HEK293T (cell line): ENCODE measurements at regions not wholly inside any gene's neighbourhood (a gene's known extent, or its start where the extent isn't known, plus 50 kb on each side); places are given as distances from the start of the nearest gene placed in this dataset.

Experiments
- CTCF ChIA-PET: fragments of 350-600 bp; formaldehyde crosslinking; extraction: SDS; loops from one replicate; lab custom pipeline; 2021; ENCODE audit warnings: antibody characterized with exemption, inconsistent platforms; lab: Yijun Ruan, JAX
- POLR2A ChIA-PET: fragments of 350-600 bp; formaldehyde crosslinking; extraction: SDS; loops from one replicate; lab custom pipeline; 2020; ENCODE audit warnings: antibody characterized with exemption, inconsistent platforms; lab: Yijun Ruan, JAX
- DNase-seq: peaks from one replicate; pipeline ENCODE4 v3.0.0; 2012; ENCODE audit warnings: mixed read lengths; ENCODE audit errors: extremely low spot score
- ARNT ChIP-seq: fragments of 450-650 bp; IDR thresholded peaks from 2 replicates; pipeline ENCODE4 v1.6.1; 2017; ENCODE audit warnings: mild to moderate bottlenecking
- BHLHE40 ChIP-seq: fragments of 450-650 bp; IDR thresholded peaks from 2 replicates; pipeline ENCODE4 v1.6.1; 2016; ENCODE audit warnings: mild to moderate bottlenecking, moderate library complexity, borderline replicate concordance
- CTBP1 ChIP-seq: fragments of 450-650 bp; IDR thresholded peaks from 2 replicates; pipeline ENCODE4 v1.6.1; 2016; ENCODE audit warnings: borderline replicate concordance
- ELF4 ChIP-seq: fragments of 450-650 bp; IDR thresholded peaks from 2 replicates; pipeline ENCODE4 v1.6.1; 2017; ENCODE audit warnings: antibody characterized with exemption
- FOXA1 ChIP-seq: fragments of 450-650 bp; IDR thresholded peaks from 2 replicates; pipeline ENCODE4 v1.6.1; 2016; ENCODE audit warnings: mild to moderate bottlenecking
- FOXK2 ChIP-seq: fragments of 450-650 bp; IDR thresholded peaks from 2 replicates; pipeline ENCODE4 v1.6.1; 2016; ENCODE audit warnings: mild to moderate bottlenecking
- FOXM1 ChIP-seq: fragments of 450-650 bp; IDR thresholded peaks from 2 replicates; pipeline ENCODE4 v1.6.1; 2017; ENCODE audit warnings: mild to moderate bottlenecking, borderline replicate concordance
- HDGF ChIP-seq: fragments of 450-650 bp; IDR thresholded peaks from 2 replicates; pipeline ENCODE4 v1.6.1; 2017; ENCODE audit warnings: antibody characterized with exemption, borderline replicate concordance
- L3MBTL2 ChIP-seq: fragments of 450-650 bp; conservative IDR thresholded peaks from 2 replicates; pipeline ENCODE4 v1.6.1; 2016; ENCODE audit warnings: mild to moderate bottlenecking
- LEF1 ChIP-seq: fragments of 450-650 bp; IDR thresholded peaks from 2 replicates; pipeline ENCODE4 v1.6.1; 2017; ENCODE audit warnings: mild to moderate bottlenecking, borderline replicate concordance
- NFRKB ChIP-seq: fragments of 450-650 bp; IDR thresholded peaks from 2 replicates; pipeline ENCODE4 v1.6.1; 2016; ENCODE audit warnings: mild to moderate bottlenecking, moderate library complexity
- PKNOX1 ChIP-seq: fragments of 450-650 bp; IDR thresholded peaks from 2 replicates; pipeline ENCODE4 v1.6.1; 2016
- SP1 ChIP-seq: fragments of 450-650 bp; IDR thresholded peaks from 2 replicates; pipeline ENCODE4 v1.6.1; 2017
- SUZ12 ChIP-seq: fragments of 450-650 bp; IDR thresholded peaks from 2 replicates; pipeline ENCODE4 v1.6.1; 2016; ENCODE audit warnings: mild to moderate bottlenecking
- TARDBP ChIP-seq: fragments of 450-650 bp; IDR thresholded peaks from 2 replicates; pipeline ENCODE4 v1.6.1; 2016
- ZNF384 ChIP-seq: fragments of 450-650 bp; IDR thresholded peaks from 2 replicates; pipeline ENCODE4 v1.6.1; 2016

GRCh38 chr22:49097171-49097925, 730.3 kb downstream of the BRD1 start:
- ChIA-PET CTCF (no interaction called here), POLR2A (no interaction called here)
- TF ChIP-seq NFRKB, result no peak
- DNase-seq, result no peak

- POLR2A ChIA-PET, result no interaction called here
- no peak for TF ChIP-seq ARNT
- TF ChIP-seq FOXM1, result no peak
- TF ChIP-seq PKNOX1, result no peak
- no peak for TF ChIP-seq FOXA1
- TF ChIP-seq ZNF384, result no peak
- no peak for TF ChIP-seq FOXK2
- TF ChIP-seq SP1, result no peak
- no peak for TF ChIP-seq NFRKB
- TF ChIP-seq HDGF, result no peak
- TF ChIP-seq CTBP1, result no peak
- no peak for TF ChIP-seq BHLHE40
- TF ChIP-seq L3MBTL2, result no peak
- TF ChIP-seq ELF4, result no peak
- no peak for TF ChIP-seq TARDBP
- no peak for TF ChIP-seq SUZ12
- no peak for TF ChIP-seq LEF1
Observed at GRCh38 chr22:49096476-49096875, 731.2 kb downstream of the BRD1 start.

GRCh38 chr22:49095366-49095765, 732.3 kb downstream of the BRD1 start:
- POLR2A ChIA-PET, result no interaction called here
- TF ChIP-seq ARNT (no peak), CTBP1 (no peak), TARDBP (no peak), SUZ12 (no peak), ELF4 (no peak), HDGF (no peak), FOXA1 (no peak), PKNOX1 (no peak), FOXK2 (no peak), L3MBTL2 (no peak), FOXM1 (no peak), SP1 (no peak), LEF1 (no peak), ZNF384 (no peak)
- no peak for DNase-seq
- CTCF ChIA-PET, result no interaction called here

More at GRCh38 chr22:49096476-49096875, 731.2 kb downstream of the BRD1 start:
- CTCF ChIA-PET, result no interaction called here
- DNase-seq, result no peak

GRCh38 chr22:49094858-49095257, 732.8 kb downstream of the BRD1 start:
- CTCF ChIA-PET, result no interaction called here

GRCh38 chr22:49094151-49094550, 733.5 kb downstream of the BRD1 start:
- no peak for DNase-seq
- TF ChIP-seq ARNT, result no peak
- TF ChIP-seq LEF1, result no peak
- no peak for TF ChIP-seq PKNOX1
- no peak for TF ChIP-seq NFRKB
- no peak for TF ChIP-seq ELF4
- CTCF ChIA-PET, result no interaction called here
- POLR2A ChIA-PET, result no interaction called here

More at GRCh38 chr22:49094858-49095257, 732.8 kb downstream of the BRD1 start:
- no peak for DNase-seq
- TF ChIP-seq FOXK2, result no peak
- TF ChIP-seq ELF4, result no peak
- no peak for TF ChIP-seq ZNF384
- TF ChIP-seq SUZ12, result no peak
- POLR2A ChIA-PET, result no interaction called here

- CTCF ChIA-PET, result no interaction called here
- POLR2A ChIA-PET, result no interaction called here
- TF ChIP-seq ELF4 (no peak), ZNF384 (no peak), TARDBP (no peak), NFRKB (no peak), FOXM1 (no peak), LEF1 (no peak), FOXA1 (no peak)
- no peak for DNase-seq
Observed at GRCh38 chr22:49093192-49093880, 734.3 kb downstream of the BRD1 start.

GRCh38 chr22:49092716-49093115, 735.0 kb downstream of the BRD1 start:
- no peak for DNase-seq
- TF ChIP-seq CTBP1, result no peak
- no peak for TF ChIP-seq NFRKB
- no peak for TF ChIP-seq PKNOX1
- no peak for TF ChIP-seq BHLHE40
- TF ChIP-seq TARDBP, result no peak
- no peak for TF ChIP-seq HDGF
- TF ChIP-seq L3MBTL2, result no peak
- no peak for TF ChIP-seq FOXA1
- TF ChIP-seq SUZ12, result no peak
- no peak for TF ChIP-seq ARNT
- TF ChIP-seq ZNF384, result no peak
- TF ChIP-seq LEF1, result no peak
- TF ChIP-seq FOXM1, result no peak
- CTCF ChIA-PET, result no interaction called here
- POLR2A ChIA-PET, result no interaction called here
